HG02852 (cell line): ENCODE measurements at regions not wholly inside any gene's neighbourhood (a gene's known extent, or its start where the extent isn't known, plus 50 kb on each side); places are given as distances from the start of the nearest gene placed in this dataset.
"Not testable (repeated sequence)": the region's sequence is repeated elsewhere in the genome, so short reads cannot be mapped to it uniquely, and the experiment has no call there.

Experiments used
- ATAC-seq: cut with Tn5 transposase; IDR thresholded peaks from one replicate; pipeline ENCODE4 v1.9.1; 2021; ENCODE audit warnings: mild to moderate bottlenecking, moderate library complexity; ENCODE audit not compliant: unreplicated experiment

GRCh38 chr1:228846952-228847351, 111.7 kb downstream of the RHOU start:
- ATAC-seq: no peak

GRCh38 chr1:228847451-228847850, 112.2 kb downstream of the RHOU start:
- not testable (repeated sequence) for ATAC-seq

- ATAC-seq: no peak
These were observed 113.1 kb downstream of the RHOU start for GRCh38 chr1:228848406-228848805.

- no peak for ATAC-seq
These were observed 113.8 kb downstream of the RHOU start for GRCh38 chr1:228849011-228849541.

- no peak for ATAC-seq
These were observed 115.1 kb downstream of the RHOU start for GRCh38 chr1:228850141-228851100.

GRCh38 chr1:228851193-228851592, 115.9 kb downstream of the RHOU start:
- ATAC-seq: no peak

- no peak for ATAC-seq
These were observed 116.3 kb downstream of the RHOU start for GRCh38 chr1:228851618-228852017.

- no peak for ATAC-seq
These were observed 116.7 kb downstream of the RHOU start for GRCh38 chr1:228852024-228852423.

- no peak for ATAC-seq
These were observed 117.3 kb downstream of the RHOU start for GRCh38 chr1:228852511-228853088.

- no peak for ATAC-seq
These were observed 117.9 kb downstream of the RHOU start for GRCh38 chr1:228853191-228853590.

GRCh38 chr1:228853637-228854036, 118.4 kb downstream of the RHOU start:
- ATAC-seq: no peak

GRCh38 chr1:228854907-228855306, 119.6 kb downstream of the RHOU start:
- no peak for ATAC-seq

GRCh38 chr1:228857611-228858010, 122.3 kb downstream of the RHOU start:
- ATAC-seq: no peak

GRCh38 chr1:228860911-228861831, 125.9 kb downstream of the RHOU start:
- no peak for ATAC-seq

GRCh38 chr1:228861832-228862180, 126.5 kb downstream of the RHOU start:
- ATAC-seq: no peak

- ATAC-seq: no peak
These were observed 127.5 kb downstream of the RHOU start for GRCh38 chr1:228862542-228863505.

GRCh38 chr1:228863776-228864175, 128.5 kb downstream of the RHOU start:
- ATAC-seq: no peak

- no peak for ATAC-seq
These were observed 130.5 kb downstream of the RHOU start for GRCh38 chr1:228865627-228866330.

GRCh38 chr1:228866468-228866867, 131.2 kb downstream of the RHOU start:
- ATAC-seq: no peak
